C4-2B (cell line): ENCODE measurements at regions not wholly inside any gene's neighbourhood (a gene's known extent, or its start where the extent isn't known, plus 50 kb on each side); places are given as distances from the start of the nearest gene placed in this dataset.

Experiments used
- ZFX ChIP-seq: fragments of 450-650 bp; IDR thresholded peaks from 2 replicates; pipeline ENCODE4 v1.6.1; 2017
- TF ChIP-seq, protein P1 (sequence below): fragments of 450-650 bp; conservative IDR thresholded peaks from 2 replicates; pipeline ENCODE4 v1.5.1; 2017; ENCODE audit warnings: mild to moderate bottlenecking

DNA sequence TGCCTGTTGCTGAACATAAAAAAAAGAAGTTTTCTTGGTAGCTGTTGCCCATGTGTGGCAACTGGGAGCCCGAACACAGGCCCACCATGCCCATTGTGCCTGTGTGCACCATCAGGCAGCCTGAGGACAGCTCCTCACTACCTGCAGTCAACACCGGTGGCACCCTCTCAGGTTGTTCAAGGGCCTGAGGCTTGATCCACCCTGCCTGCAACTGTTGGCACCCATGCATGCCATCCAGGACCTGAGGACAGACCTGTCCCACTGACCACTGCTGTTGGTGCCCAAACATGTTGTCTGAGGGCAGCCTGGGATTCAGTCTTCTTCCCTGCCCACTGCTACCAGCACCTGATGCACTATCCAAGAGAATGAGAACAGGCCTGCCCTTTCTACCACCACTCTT is 661.1 kb upstream of the ZNF804A start:
- TF ChIP-seq, protein P1, sequence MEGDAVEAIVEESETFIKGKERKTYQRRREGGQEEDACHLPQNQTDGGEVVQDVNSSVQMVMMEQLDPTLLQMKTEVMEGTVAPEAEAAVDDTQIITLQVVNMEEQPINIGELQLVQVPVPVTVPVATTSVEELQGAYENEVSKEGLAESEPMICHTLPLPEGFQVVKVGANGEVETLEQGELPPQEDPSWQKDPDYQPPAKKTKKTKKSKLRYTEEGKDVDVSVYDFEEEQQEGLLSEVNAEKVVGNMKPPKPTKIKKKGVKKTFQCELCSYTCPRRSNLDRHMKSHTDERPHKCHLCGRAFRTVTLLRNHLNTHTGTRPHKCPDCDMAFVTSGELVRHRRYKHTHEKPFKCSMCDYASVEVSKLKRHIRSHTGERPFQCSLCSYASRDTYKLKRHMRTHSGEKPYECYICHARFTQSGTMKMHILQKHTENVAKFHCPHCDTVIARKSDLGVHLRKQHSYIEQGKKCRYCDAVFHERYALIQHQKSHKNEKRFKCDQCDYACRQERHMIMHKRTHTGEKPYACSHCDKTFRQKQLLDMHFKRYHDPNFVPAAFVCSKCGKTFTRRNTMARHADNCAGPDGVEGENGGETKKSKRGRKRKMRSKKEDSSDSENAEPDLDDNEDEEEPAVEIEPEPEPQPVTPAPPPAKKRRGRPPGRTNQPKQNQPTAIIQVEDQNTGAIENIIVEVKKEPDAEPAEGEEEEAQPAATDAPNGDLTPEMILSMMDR = no peak
- TF ChIP-seq ZFX = no peak
